Stomach (tissue), 4 donors: ENCODE measurements at regions not wholly inside any gene's neighbourhood (a gene's known extent, or its start where the extent isn't known, plus 50 kb on each side); places are given as distances from the start of the nearest gene placed in this dataset.

ENCODE experiments used
- POLR2A ChIP-seq, 4 donors: fragments of 450-650 bp; IDR thresholded peaks; one replicate each; pipeline ENCODE4 v1.6.1; 2016; ENCODE audit warnings: antibody characterized with exemption in 4 of 4, control low read depth in 2 of 4, mild to moderate bottlenecking in 1 of 4, moderate library complexity in 1 of 4
- TF ChIP-seq, protein P1 (sequence below), 7 experiments: fragments of 450-650 bp in 4 of 7; fragments of 200-600 bp in 3 of 7; sonication (generic) in 3 of 7; IDR thresholded peaks; one replicate each; pipeline ENCODE4 v1.5.1; 2016 to 2019; ENCODE audit warnings: antibody characterized with exemption in 7 of 7, control low read depth in 2 of 7, mild to moderate bottlenecking in 1 of 7

DNA sequence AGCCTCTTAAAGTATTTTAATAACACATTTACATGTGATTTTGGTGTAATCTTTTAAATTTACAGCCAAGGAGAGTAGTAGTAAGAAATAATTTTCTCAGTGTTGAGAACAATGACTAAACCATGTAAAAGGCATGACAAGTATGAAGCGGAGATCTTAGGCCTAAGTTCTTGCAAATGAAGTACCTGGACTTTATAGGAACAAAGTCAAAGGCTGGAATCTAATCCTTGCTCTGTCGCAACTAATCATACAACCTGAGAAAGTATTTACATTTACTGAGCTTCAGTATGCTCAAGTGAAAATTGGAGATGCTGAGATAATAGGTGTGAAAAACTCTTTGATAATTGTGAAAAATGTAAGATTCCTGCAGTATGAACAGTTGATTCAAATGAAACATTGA, 86.4 kb upstream of the VGLL3 start:
- TF ChIP-seq, protein P1, sequence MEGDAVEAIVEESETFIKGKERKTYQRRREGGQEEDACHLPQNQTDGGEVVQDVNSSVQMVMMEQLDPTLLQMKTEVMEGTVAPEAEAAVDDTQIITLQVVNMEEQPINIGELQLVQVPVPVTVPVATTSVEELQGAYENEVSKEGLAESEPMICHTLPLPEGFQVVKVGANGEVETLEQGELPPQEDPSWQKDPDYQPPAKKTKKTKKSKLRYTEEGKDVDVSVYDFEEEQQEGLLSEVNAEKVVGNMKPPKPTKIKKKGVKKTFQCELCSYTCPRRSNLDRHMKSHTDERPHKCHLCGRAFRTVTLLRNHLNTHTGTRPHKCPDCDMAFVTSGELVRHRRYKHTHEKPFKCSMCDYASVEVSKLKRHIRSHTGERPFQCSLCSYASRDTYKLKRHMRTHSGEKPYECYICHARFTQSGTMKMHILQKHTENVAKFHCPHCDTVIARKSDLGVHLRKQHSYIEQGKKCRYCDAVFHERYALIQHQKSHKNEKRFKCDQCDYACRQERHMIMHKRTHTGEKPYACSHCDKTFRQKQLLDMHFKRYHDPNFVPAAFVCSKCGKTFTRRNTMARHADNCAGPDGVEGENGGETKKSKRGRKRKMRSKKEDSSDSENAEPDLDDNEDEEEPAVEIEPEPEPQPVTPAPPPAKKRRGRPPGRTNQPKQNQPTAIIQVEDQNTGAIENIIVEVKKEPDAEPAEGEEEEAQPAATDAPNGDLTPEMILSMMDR (IDR thresholded peaks at IDR 0.05): no peak
- no peak for TF ChIP-seq POLR2A (IDR thresholded peaks at IDR 0.05)
